Keratinocyte (primary cell): ENCODE measurements at regions not wholly inside any gene's neighbourhood (a gene's known extent, or its start where the extent isn't known, plus 50 kb on each side); places are given as distances from the start of the nearest gene placed in this dataset.
"Not testable (repeated sequence)": the region's sequence is repeated elsewhere in the genome, so short reads cannot be mapped to it uniquely, and the experiment has no call there.

ENCODE experiments used
- DNase-seq: peaks from one replicate; pipeline ENCODE4 v3.0.0-alpha.2; 2011; ENCODE audit warnings: low read depth, missing footprints, low spot score
- FAIRE-seq: peaks from 2 replicates; lab custom pipeline; 2011; peaks lifted over from hg19 to GRCh38; lab: Jason Lieb, UNC
- H2AFZ ChIP-seq: 2 replicates; pipeline ENCODE4 v1.6.0; 2012; ENCODE audit warnings: low read length, control low read depth, inconsistent platforms; ENCODE audit not compliant: control insufficient read depth
- H3K27ac ChIP-seq: 2 replicates; pipeline ENCODE4 v1.5.1; 2011; ENCODE audit warnings: low read length; ENCODE audit not compliant: control insufficient read depth, insufficient read depth
- H3K27me3 ChIP-seq: 3 replicates; pipeline ENCODE4 v1.6.0; 2011; ENCODE audit warnings: low read length; ENCODE audit not compliant: control insufficient read depth, insufficient read depth; ENCODE audit errors: extremely low read depth
- H3K36me3 ChIP-seq, 2 experiments: 2 replicates in 1 of 2; 3 replicates in 1 of 2; pipeline ENCODE4 v1.5.1; 2011; ENCODE audit warnings: low read length in 2 of 2, mild to moderate bottlenecking in 1 of 2; ENCODE audit not compliant: control insufficient read depth in 2 of 2, insufficient read depth in 2 of 2; ENCODE audit errors: extremely low read depth in 1 of 2
- H3K4me1 ChIP-seq: 3 replicates; pipeline ENCODE4 v1.5.1; 2011; ENCODE audit warnings: low read length; ENCODE audit not compliant: control insufficient read depth, insufficient read depth; ENCODE audit errors: extremely low read depth
- H3K4me2 ChIP-seq: 3 replicates; pipeline ENCODE4 v1.6.0; 2011; ENCODE audit warnings: low read depth, low read length; ENCODE audit not compliant: control insufficient read depth, insufficient read depth; ENCODE audit errors: extremely low read depth
- H3K4me3 ChIP-seq, 3 experiments: fragments of 200-600 bp in 1 of 3; sonication (generic) in 1 of 3; 2 replicates in 2 of 3; 3 replicates in 1 of 3; pipeline ENCODE4 v1.5.1; 2011 to 2016; ENCODE audit warnings: low read length in 3 of 3, mild to moderate bottlenecking in 3 of 3, control low read depth in 2 of 3, inconsistent platforms in 1 of 3, low read depth in 1 of 3, mixed read lengths in 1 of 3, mixed run types in 1 of 3, moderate library complexity in 1 of 3; ENCODE audit not compliant: control insufficient read depth in 2 of 3, insufficient read depth in 2 of 3; ENCODE audit errors: extremely low read depth in 1 of 3
- H3K79me2 ChIP-seq: 2 replicates; pipeline ENCODE4 v1.6.0; 2012; ENCODE audit warnings: low read length; ENCODE audit not compliant: control insufficient read depth, insufficient read depth
- H3K9ac ChIP-seq: 3 replicates; pipeline ENCODE4 v1.6.0; 2011; ENCODE audit warnings: low read length; ENCODE audit not compliant: control insufficient read depth, insufficient read depth; ENCODE audit errors: extremely low read depth
- H3K9me1 ChIP-seq: 3 replicates; pipeline ENCODE4 v1.6.0; 2011; ENCODE audit warnings: low read length; ENCODE audit not compliant: control insufficient read depth, insufficient read depth; ENCODE audit errors: extremely low read depth
- H3K9me3 ChIP-seq: 2 replicates; pipeline ENCODE4 v1.5.1; 2012; ENCODE audit warnings: low read depth, low read length; ENCODE audit not compliant: control insufficient read depth
- H4K20me1 ChIP-seq: 3 replicates; pipeline ENCODE4 v1.6.0; 2011; ENCODE audit warnings: low read length; ENCODE audit not compliant: control insufficient read depth, insufficient read depth; ENCODE audit errors: extremely low read depth
- CTCF ChIP-seq, 3 experiments: IDR thresholded peaks in 1 of 3; conservative IDR thresholded peaks in 1 of 3; optimal IDR thresholded peaks in 1 of 3; 2 replicates in 2 of 3; 3 replicates in 1 of 3; pipeline versions ENCODE3 to v1.5.1; 2011; ENCODE audit warnings: low read length in 3 of 3, mild to moderate bottlenecking in 3 of 3, moderate library complexity in 2 of 3, control low read depth in 1 of 3, inconsistent platforms in 1 of 3; ENCODE audit not compliant: insufficient read depth in 2 of 3; ENCODE audit errors: extremely low read depth in 1 of 3
- EZH2 ChIP-seq: IDR thresholded peaks from one replicate; pipeline ENCODE4 v1.6.1; 2012; ENCODE audit warnings: inconsistent platforms, mild to moderate bottlenecking, low read length, moderate library complexity
- dilution Hi-C: fragments of 300-500 bp; cut with MboI; formaldehyde crosslinking; loops from one replicate; pipeline ENCODE4 v1.7.0; 2020; ENCODE audit warnings: low sequenced_read_pairs; ENCODE audit not compliant: extremely low pct_ligation_motif_present

GRCh38 chr11:86167499-86168164 is 76.9 kb upstream of the EED start:
- Histone ChIP-seq H2AFZ (no peak overlapping the region), H3K9me1 (no peaks in the 10 kb centered on the region), H3K4me1 (peaks cover 17% of the 10 kb centered on the region), H3K4me3 (no peak overlapping the region), H4K20me1 (no peaks in the 10 kb centered on the region), H3K36me3 (no peaks in the 10 kb centered on the region), H3K9me3 (no peaks in the 10 kb centered on the region), H3K27ac (no peak overlapping the region), H3K9ac (no peak overlapping the region), H3K27me3 (no peaks in the 10 kb centered on the region), H3K4me2 (no peak overlapping the region), H3K79me2 (no peaks in the 10 kb centered on the region)
- dilution Hi-C loops = no loop called here
- FAIRE-seq = no peak
- DNase-seq = no peak
- TF ChIP-seq EZH2 = no peak
- TF ChIP-seq CTCF (optimal IDR thresholded peaks at IDR 0.05 in 1 of 3, IDR thresholded peaks at IDR 0.05 in 1 of 3, conservative IDR thresholded peaks at IDR 0.05 in 1 of 3; ENCODE audit: extremely low read depth in 1 of 3, insufficient read depth in 2 of 3, low read length in 3 of 3) = no peak

- FAIRE-seq, H3K79me2 ChIP-seq, H2AFZ ChIP-seq: not testable (repeated sequence)
Observed at GRCh38 chr11:86166287-86166686, 78.3 kb upstream of the EED start.

GRCh38 chr11:86164106-86164505 is 80.4 kb upstream of the EED start:
- H3K4me1 ChIP-seq = peaks cover 46% of the 10 kb centered on the region

More at GRCh38 chr11:86166287-86166686, 78.3 kb upstream of the EED start:
- H3K36me3 ChIP-seq, dilution Hi-C loops, H3K4me3 ChIP-seq, H4K20me1 ChIP-seq, H3K9me1 ChIP-seq, H3K9me3 ChIP-seq, H3K27ac ChIP-seq, H3K9ac ChIP-seq, H3K4me2 ChIP-seq, DNase-seq, H3K27me3 ChIP-seq: not testable (repeated sequence)
- H3K4me1 ChIP-seq = peaks cover 27% of the 10 kb centered on the region

More at GRCh38 chr11:86164106-86164505, 80.4 kb upstream of the EED start:
- H3K79me2 ChIP-seq = no peaks in the 10 kb centered on the region
- H3K9ac ChIP-seq = no peak overlapping the region
- no peaks in the 10 kb centered on the region for H3K9me1 ChIP-seq
- no peak overlapping the region for H2AFZ ChIP-seq
- dilution Hi-C loops = no loop called here
- no peak overlapping the region for H3K4me3 ChIP-seq
- H3K27me3 ChIP-seq = no peaks in the 10 kb centered on the region
- no peak overlapping the region for H3K27ac ChIP-seq
- TF ChIP-seq CTCF (optimal IDR thresholded peaks at IDR 0.05 in 1 of 3, IDR thresholded peaks at IDR 0.05 in 1 of 3, conservative IDR thresholded peaks at IDR 0.05 in 1 of 3; ENCODE audit: extremely low read depth in 1 of 3, insufficient read depth in 2 of 3, low read length in 3 of 3) = no peak
- no peak for TF ChIP-seq EZH2
- FAIRE-seq = no peak
- H3K36me3 ChIP-seq = no peaks in the 10 kb centered on the region
- H4K20me1 ChIP-seq = no peaks in the 10 kb centered on the region
- no peak for DNase-seq
- no peaks in the 10 kb centered on the region for H3K9me3 ChIP-seq
- H3K4me2 ChIP-seq = no peak overlapping the region
